ENCODE measurements at regions not wholly inside any gene's neighbourhood (a gene's known extent, or its start where the extent isn't known, plus 50 kb on each side); places are given as distances from the start of the nearest gene placed in this dataset.

- no peak overlapping the region for H3K27ac Mint-ChIP-seq
Observed at GRCh38 chrX:113743069-113743468, 840.8 kb upstream of the HTR2C start.

DNA sequence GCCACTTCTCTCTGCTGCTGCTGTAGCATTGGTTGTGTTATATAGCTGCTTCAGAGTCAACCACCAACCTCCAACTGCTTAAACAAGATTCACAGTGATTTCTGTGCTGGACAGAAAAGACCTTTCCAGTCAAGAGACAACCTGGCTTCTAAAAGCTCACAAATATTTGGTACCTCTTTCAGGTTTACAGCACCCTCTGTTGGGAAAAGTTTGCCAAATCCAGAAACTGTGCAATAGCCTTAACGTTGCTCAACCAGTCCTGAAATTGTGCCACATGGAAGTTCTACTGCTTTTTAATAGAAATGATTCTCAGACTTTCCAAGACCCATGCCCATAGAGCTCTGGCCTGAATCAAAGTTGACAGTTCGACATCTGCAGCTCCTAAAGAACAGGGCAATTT lies 842.1 kb upstream of the HTR2C start:
- DNase-seq = no peak
- Histone ChIP-seq H3K9me3 (ENCODE audit: control insufficient read depth in 2 of 3, low read length in 3 of 3) (no peaks in the 10 kb centered on the region), H3K36me3 (ENCODE audit: control insufficient read depth in 2 of 3, insufficient read depth in 3 of 3, low read length in 3 of 3) (no peaks in the 10 kb centered on the region), H3K27ac (ENCODE audit: low read depth, low read length) (no peak overlapping the region), H3K4me3 (ENCODE audit: low read length) (no peak overlapping the region), H3K4me1 (ENCODE audit: control insufficient read depth in 2 of 2, insufficient read depth in 2 of 2, low read length in 2 of 2) (no peaks in the 10 kb centered on the region), H3K27me3 (ENCODE audit: control insufficient read depth in 2 of 2, insufficient read depth in 2 of 2, low read length in 2 of 2) (no peaks in the 10 kb centered on the region)
- intact Hi-C loops (cut with micrococcal nuclease) = no loop called here
- H3K36me3 Mint-ChIP-seq = no peaks in the 10 kb centered on the region
- H3K27ac Mint-ChIP-seq = no peak overlapping the region
- POLR2A ChIA-PET = no interaction called here
- H3K4me1 Mint-ChIP-seq = peaks cover 0 to 5% (median 0%) of the 10 kb centered on the region in 7 donors
- CTCF ChIA-PET = no interaction called here
- H3K9me3 Mint-ChIP-seq = peaks cover 0 to 4% (median 0%) of the 10 kb centered on the region in 11 donors
- no peak for ATAC-seq
- no peak overlapping the region for H3K4me3 Mint-ChIP-seq
- H3K27me3 Mint-ChIP-seq = no peaks in the 10 kb centered on the region

More at GRCh38 chrX:113743069-113743468, 840.8 kb upstream of the HTR2C start:
- Mint-ChIP-seq H3K36me3 (no peaks in the 10 kb centered on the region), H3K27me3 (no peaks in the 10 kb centered on the region), H3K9me3 (peaks cover 0 to 4% (median 0%) of the 10 kb centered on the region in 11 donors), H3K4me3 (no peak overlapping the region), H3K4me1 (peaks cover 0 to 5% (median 0%) of the 10 kb centered on the region in 7 donors)
- Histone ChIP-seq H3K27ac (ENCODE audit: low read depth, low read length) (no peak overlapping the region), H3K27me3 (ENCODE audit: control insufficient read depth in 2 of 2, insufficient read depth in 2 of 2, low read length in 2 of 2) (no peaks in the 10 kb centered on the region), H3K4me1 (ENCODE audit: control insufficient read depth in 2 of 2, insufficient read depth in 2 of 2, low read length in 2 of 2) (no peaks in the 10 kb centered on the region), H3K36me3 (ENCODE audit: control insufficient read depth in 2 of 3, insufficient read depth in 3 of 3, low read length in 3 of 3) (no peaks in the 10 kb centered on the region), H3K9me3 (ENCODE audit: control insufficient read depth in 2 of 3, low read length in 3 of 3) (no peaks in the 10 kb centered on the region), H3K4me3 (ENCODE audit: low read length) (no peak overlapping the region)
- ChIA-PET CTCF (no interaction called here), POLR2A (no interaction called here)
- no peak for DNase-seq
- intact Hi-C loops (cut with micrococcal nuclease) = no loop called here
- no peak for ATAC-seq

DNA sequence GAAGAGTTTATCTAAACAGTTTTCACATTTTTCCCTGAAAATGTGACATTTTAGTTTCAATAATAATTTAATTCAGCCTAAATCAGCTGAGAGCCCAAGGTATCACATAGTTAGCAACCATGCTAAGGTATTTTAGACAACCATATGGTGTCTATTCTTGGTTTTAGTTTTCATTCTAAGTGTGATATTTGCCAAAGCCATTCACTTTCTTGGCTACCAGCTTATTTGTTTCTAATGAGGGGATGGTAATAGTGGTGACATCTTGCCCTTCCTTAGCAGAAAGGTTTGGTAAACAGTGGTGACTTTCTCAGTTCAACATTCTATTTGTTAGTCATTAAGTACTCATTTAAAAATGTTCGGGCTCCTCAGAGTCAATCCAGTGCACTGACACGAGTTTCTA lies 854.9 kb upstream of the HTR2C start:
- no peaks in the 10 kb centered on the region for H3K27me3 ChIP-seq (ENCODE audit: control insufficient read depth in 2 of 2, insufficient read depth in 2 of 2, low read length in 2 of 2)
- POLR2A ChIA-PET = no interaction called here
- H3K4me3 ChIP-seq (ENCODE audit: low read length) = no peak overlapping the region
- ATAC-seq (no peak), DNase-seq (no peak)
- CTCF ChIA-PET = no interaction called here
- H3K27ac Mint-ChIP-seq = no peak overlapping the region
- peaks cover 0 to 3% (median 0%) of the 10 kb centered on the region in 7 donors for H3K4me1 Mint-ChIP-seq
- no peaks in the 10 kb centered on the region for H3K36me3 Mint-ChIP-seq
- intact Hi-C loops (cut with micrococcal nuclease) = no loop called here
- no peak overlapping the region for H3K4me3 Mint-ChIP-seq
- peaks cover 0 to 11% (median 0%) of the 10 kb centered on the region in 11 donors for H3K9me3 Mint-ChIP-seq
- H3K27me3 Mint-ChIP-seq = no peaks in the 10 kb centered on the region
- no peaks in the 10 kb centered on the region for H3K4me1 ChIP-seq (ENCODE audit: control insufficient read depth in 2 of 2, insufficient read depth in 2 of 2, low read length in 2 of 2)
- no peaks in the 10 kb centered on the region for H3K36me3 ChIP-seq (ENCODE audit: control insufficient read depth in 2 of 3, insufficient read depth in 3 of 3, low read length in 3 of 3)
- H3K9me3 ChIP-seq (ENCODE audit: control insufficient read depth in 2 of 3, low read length in 3 of 3) = no peaks in the 10 kb centered on the region
- no peak overlapping the region for H3K27ac ChIP-seq (ENCODE audit: low read depth, low read length)

GRCh38 chrX:113726898-113727297 lies 857.0 kb upstream of the HTR2C start:
- Mint-ChIP-seq H3K27ac (no peak overlapping the region), H3K4me3 (no peak overlapping the region), H3K4me1 (peaks cover 0 to 3% (median 0%) of the 10 kb centered on the region in 7 donors), H3K27me3 (no peaks in the 10 kb centered on the region), H3K36me3 (no peaks in the 10 kb centered on the region), H3K9me3 (peaks cover 0 to 7% (median 0%) of the 10 kb centered on the region in 11 donors)
- Histone ChIP-seq H3K27ac (ENCODE audit: low read depth, low read length) (no peak overlapping the region), H3K36me3 (ENCODE audit: control insufficient read depth in 2 of 3, insufficient read depth in 3 of 3, low read length in 3 of 3) (no peaks in the 10 kb centered on the region), H3K4me3 (ENCODE audit: low read length) (no peak overlapping the region), H3K9me3 (ENCODE audit: control insufficient read depth in 2 of 3, low read length in 3 of 3) (no peaks in the 10 kb centered on the region), H3K4me1 (ENCODE audit: control insufficient read depth in 2 of 2, insufficient read depth in 2 of 2, low read length in 2 of 2) (no peaks in the 10 kb centered on the region), H3K27me3 (ENCODE audit: control insufficient read depth in 2 of 2, insufficient read depth in 2 of 2, low read length in 2 of 2) (no peaks in the 10 kb centered on the region)
- POLR2A ChIA-PET = no interaction called here
- CTCF ChIA-PET = no interaction called here
- intact Hi-C loops (cut with micrococcal nuclease) = no loop called here
- DNase-seq = no peak
- no peak for ATAC-seq

DNA sequence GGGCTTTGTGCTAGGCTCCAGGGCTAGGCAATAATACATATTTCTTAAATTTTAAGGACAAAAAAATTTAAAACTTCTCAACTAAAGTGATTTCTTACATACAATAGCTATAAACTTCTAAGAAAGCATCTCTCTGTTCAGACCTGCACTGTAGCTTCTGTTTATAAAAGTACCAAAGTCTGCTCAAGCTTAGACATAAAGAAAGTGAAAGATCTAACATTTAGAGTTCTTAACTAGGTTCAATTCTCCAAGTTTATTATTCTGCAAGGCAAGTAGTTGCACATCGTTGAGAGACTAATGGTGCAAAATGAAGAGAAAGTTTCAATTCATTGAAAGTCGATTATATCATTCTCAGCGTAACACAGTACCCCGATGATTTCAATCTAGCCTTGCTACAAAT lies 857.4 kb upstream of the HTR2C start:
- Mint-ChIP-seq H3K27me3 (no peaks in the 10 kb centered on the region), H3K9me3 (peaks cover 0 to 7% (median 0%) of the 10 kb centered on the region in 11 donors), H3K36me3 (no peaks in the 10 kb centered on the region), H3K27ac (no peak overlapping the region), H3K4me1 (peaks cover 0 to 3% (median 0%) of the 10 kb centered on the region in 7 donors), H3K4me3 (no peak overlapping the region)
- intact Hi-C loops (cut with micrococcal nuclease) = no loop called here
- no peak overlapping the region for H3K27ac ChIP-seq (ENCODE audit: low read depth, low read length)
- H3K36me3 ChIP-seq (ENCODE audit: control insufficient read depth in 2 of 3, insufficient read depth in 3 of 3, low read length in 3 of 3) = no peaks in the 10 kb centered on the region
- DNase-seq (no peak), ATAC-seq (no peak)
- ChIA-PET POLR2A (no interaction called here), CTCF (no interaction called here)
- no peaks in the 10 kb centered on the region for H3K9me3 ChIP-seq (ENCODE audit: control insufficient read depth in 2 of 3, low read length in 3 of 3)
- H3K4me1 ChIP-seq (ENCODE audit: control insufficient read depth in 2 of 2, insufficient read depth in 2 of 2, low read length in 2 of 2) = no peaks in the 10 kb centered on the region
- H3K4me3 ChIP-seq (ENCODE audit: low read length) = no peak overlapping the region
- H3K27me3 ChIP-seq (ENCODE audit: control insufficient read depth in 2 of 2, insufficient read depth in 2 of 2, low read length in 2 of 2) = no peaks in the 10 kb centered on the region

GRCh38 chrX:113726009-113726408 lies 857.9 kb upstream of the HTR2C start:
- Mint-ChIP-seq H3K36me3 (no peaks in the 10 kb centered on the region), H3K9me3 (peaks cover 0 to 7% (median 0%) of the 10 kb centered on the region in 11 donors), H3K27me3 (no peaks in the 10 kb centered on the region), H3K27ac (no peak overlapping the region), H3K4me1 (peaks cover 0 to 3% (median 0%) of the 10 kb centered on the region in 7 donors), H3K4me3 (peak overlapping the region in 1 of 10 donors; percentile 20)
- Histone ChIP-seq H3K9me3 (ENCODE audit: control insufficient read depth in 2 of 3, low read length in 3 of 3) (no peaks in the 10 kb centered on the region), H3K36me3 (ENCODE audit: control insufficient read depth in 2 of 3, insufficient read depth in 3 of 3, low read length in 3 of 3) (no peaks in the 10 kb centered on the region), H3K27me3 (ENCODE audit: control insufficient read depth in 2 of 2, insufficient read depth in 2 of 2, low read length in 2 of 2) (no peaks in the 10 kb centered on the region), H3K27ac (ENCODE audit: low read depth, low read length) (no peak overlapping the region), H3K4me1 (ENCODE audit: control insufficient read depth in 2 of 2, insufficient read depth in 2 of 2, low read length in 2 of 2) (no peaks in the 10 kb centered on the region), H3K4me3 (ENCODE audit: low read length) (no peak overlapping the region)
- DNase-seq (no peak), ATAC-seq (no peak)
- CTCF ChIA-PET = no interaction called here
- POLR2A ChIA-PET = no interaction called here
- intact Hi-C loops (cut with micrococcal nuclease) = no loop called here

DNA sequence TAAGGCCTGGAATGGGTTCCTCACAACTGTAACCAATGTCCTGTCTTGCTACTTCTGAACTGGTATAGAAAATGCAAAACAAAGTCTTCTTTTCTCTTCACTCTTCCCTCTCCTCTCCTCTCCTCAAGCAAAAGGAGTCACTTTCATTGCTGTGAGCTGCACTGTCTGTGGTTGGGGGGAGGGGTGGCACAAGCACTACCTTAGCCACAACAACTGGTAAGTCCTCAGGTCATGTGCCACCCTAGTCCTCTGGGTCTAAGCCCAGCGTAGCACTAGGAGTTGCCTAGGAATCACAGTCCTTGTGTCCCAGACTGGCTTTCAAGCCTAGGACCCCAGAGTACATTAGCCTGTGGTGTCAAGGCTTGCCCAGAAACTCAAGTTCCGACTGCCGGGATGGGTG lies 859.3 kb upstream of the AMOT start:
- H3K36me3 Mint-ChIP-seq = no peaks in the 10 kb centered on the region
- no peak overlapping the region for H3K27ac Mint-ChIP-seq
- Histone ChIP-seq H3K4me1 (ENCODE audit: control insufficient read depth in 2 of 2, insufficient read depth in 2 of 2, low read length in 2 of 2) (no peaks in the 10 kb centered on the region), H3K36me3 (ENCODE audit: control insufficient read depth in 2 of 3, insufficient read depth in 3 of 3, low read length in 3 of 3) (no peaks in the 10 kb centered on the region), H3K27me3 (ENCODE audit: control insufficient read depth in 2 of 2, insufficient read depth in 2 of 2, low read length in 2 of 2) (no peaks in the 10 kb centered on the region), H3K4me3 (ENCODE audit: low read length) (no peak overlapping the region), H3K27ac (ENCODE audit: low read depth, low read length) (no peak overlapping the region), H3K9me3 (ENCODE audit: control insufficient read depth in 2 of 3, low read length in 3 of 3) (no peaks in the 10 kb centered on the region)
- intact Hi-C loops (cut with micrococcal nuclease) = no loop called here
- no peaks in the 10 kb centered on the region for H3K4me1 Mint-ChIP-seq
- POLR2A ChIA-PET = no interaction called here
- ATAC-seq (no peak), DNase-seq (no peak)
- H3K27me3 Mint-ChIP-seq = no peaks in the 10 kb centered on the region
- CTCF ChIA-PET = no interaction called here
- H3K9me3 Mint-ChIP-seq = peaks cover 0 to 12% (median 3%) of the 10 kb centered on the region in 11 donors
- H3K4me3 Mint-ChIP-seq = no peak overlapping the region
